ENCODE measurements at regions not wholly inside any gene's neighbourhood (a gene's known extent, or its start where the extent isn't known, plus 50 kb on each side); places are given as distances from the start of the nearest gene placed in this dataset.

GRCh38 chr2:193990868-193991267 is 1666.2 kb upstream of the SLC39A10 start (continued):
- TF ChIP-seq NFYB (IDR thresholded peaks at IDR 0.05; ENCODE audit: insufficient read depth, low read depth, low read length) (no peak), ZNF274 (IDR thresholded peaks at IDR 0.05; ENCODE audit: insufficient read depth, insufficient read length) (no peak), MTA2 (IDR thresholded peaks at IDR 0.05; ENCODE audit: low read depth) (no peak), MYB (IDR thresholded peaks at IDR 0.05; ENCODE audit: borderline replicate concordance, low read depth, low read length) (no peak), E2F8 (IDR thresholded peaks at IDR 0.05; ENCODE audit: low read depth, partially characterized antibody) (no peak)

GRCh38 chr2:193989645-193990044 is 1667.4 kb upstream of the SLC39A10 start:
- in situ Hi-C loops (cut with MboI): no loop called here
- H4K20me1 ChIP-seq (ENCODE audit: control insufficient read depth, insufficient read depth): no peaks in the 10 kb centered on the region
- ATAC-seq (no peak), FAIRE-seq (no peak), DNase-seq (ENCODE audit: low read depth, low spot score) (no peak)
- no peaks in the 10 kb centered on the region for H3K27me3 ChIP-seq (replicated peaks in 1 of 2; ENCODE audit: control insufficient read depth in 2 of 2, insufficient read depth in 2 of 2, low read length in 1 of 2)
- SMC1A ChIA-PET (ENCODE audit: uncharacterized antibody, unreplicated experiment): interaction anchor here (0.6 kb wide), 1 partner anchor 11 kb away, joined by 4 read pairs; no protein-coding TSS in a partner anchor
- no peaks in the 10 kb centered on the region for H3K36me3 ChIP-seq (ENCODE audit: control insufficient read depth in 2 of 2, insufficient read depth in 2 of 2, low read length in 1 of 2)
- no peak overlapping the region for H3K4me3 ChIP-seq
- intact Hi-C loops (cut with micrococcal nuclease; ENCODE audit: unreplicated experiment): no loop called here
- H3K9me3 ChIP-seq (replicated peaks; ENCODE audit: control insufficient read depth, insufficient read depth, low read length): no peaks in the 10 kb centered on the region
- CTCF ChIA-PET: no interaction called here
- H3K27ac ChIP-seq (ENCODE audit: control insufficient read depth, insufficient read depth): no peak overlapping the region
- 19% methylated on average over 2 of the region's 2 CpGs for WGBS (ENCODE audit: insufficient coverage, insufficient replicate concordance, low lambda C conversion rate, missing lambda C conversion rate)
- H3K79me2 ChIP-seq (ENCODE audit: control insufficient read depth, insufficient read depth, low read length): no peaks in the 10 kb centered on the region
- RAD21 ChIA-PET (ENCODE audit: unreplicated experiment): no interaction called here
- H3K9ac ChIP-seq (ENCODE audit: control insufficient read depth, insufficient read depth, low read length): no peak overlapping the region
- H3K4me2 ChIP-seq (ENCODE audit: control insufficient read depth, insufficient read depth): no peak overlapping the region
- no TSS peak for BruUV-seq (replicated peaks)
- POLR2A ChIA-PET: no interaction called here
- no peak overlapping the region for H2AFZ ChIP-seq (ENCODE audit: control insufficient read depth, low read depth, low read length)
- no peaks in the 10 kb centered on the region for H3K4me1 ChIP-seq (ENCODE audit: control insufficient read depth, insufficient read depth, low read length)
- TF ChIP-seq POLR2A (IDR thresholded peaks at IDR 0.05; ENCODE audit: low read depth, low read length) (no peak), NFIC (IDR thresholded peaks at IDR 0.05; ENCODE audit: low read depth, low read length) (no peak), IRF3 (IDR thresholded peaks at IDR 0.05) (no peak), HDAC6 (IDR thresholded peaks at IDR 0.05; ENCODE audit: unreplicated experiment) (no peak), IKZF1 (conservative IDR thresholded peaks at IDR 0.05) (no peak), ZZZ3 (IDR thresholded peaks at IDR 0.05; ENCODE audit: control insufficient read depth, insufficient read length, low read depth) (no peak), YY1 (IDR thresholded peaks at IDR 0.05; ENCODE audit: low read depth, low read length) (no peak), PKNOX1 (IDR thresholded peaks at IDR 0.05) (no peak), NR2C1 (IDR thresholded peaks at IDR 0.05) (no peak), TBL1XR1 (IDR thresholded peaks at IDR 0.05; ENCODE audit: low read depth, low read length) (no peak), ZBTB33 (IDR thresholded peaks at IDR 0.05) (no peak), IRF5 (IDR thresholded peaks at IDR 0.05; ENCODE audit: borderline replicate concordance) (no peak)

All from GM12878 (cell line).